Superior temporal gyrus (tissue), 1 donor: ENCODE measurements at regions not wholly inside any gene's neighbourhood (a gene's known extent, or its start where the extent isn't known, plus 50 kb on each side); places are given as distances from the start of the nearest gene placed in this dataset.

Experiments
- DNase-seq: peaks from one replicate; pipeline ENCODE4 v3.0.0-alpha.2; 2016; ENCODE audit errors: extremely low spot score

- no peak for DNase-seq
Measured at GRCh38 chr10:130820880-130821482, 490.5 kb downstream of the TCERG1L start.

- DNase-seq, result no peak
Measured at GRCh38 chr10:130824230-130825014, 487.1 kb downstream of the TCERG1L start.

GRCh38 chr10:130833596-130833995 lies 477.9 kb downstream of the TCERG1L start:
- DNase-seq, result no peak

- no peak for DNase-seq
Measured at GRCh38 chr10:130834170-130834569, 477.4 kb downstream of the TCERG1L start.

- no peak for DNase-seq
Measured at GRCh38 chr10:130834573-130834972, 476.9 kb downstream of the TCERG1L start.

- no peak for DNase-seq
Measured at GRCh38 chr10:130835068-130835467, 476.5 kb downstream of the TCERG1L start.

GRCh38 chr10:130836344-130836743 lies 475.2 kb downstream of the TCERG1L start:
- no peak for DNase-seq

GRCh38 chr10:130843051-130843653 lies 468.4 kb downstream of the TCERG1L start:
- DNase-seq, result no peak

- DNase-seq, result no peak
Measured at GRCh38 chr10:130844310-130844709, 467.2 kb downstream of the TCERG1L start.

- DNase-seq, result no peak
Measured at GRCh38 chr10:130847170-130847569, 464.4 kb downstream of the TCERG1L start.

- no peak for DNase-seq
Measured at GRCh38 chr10:130848855-130849254, 462.7 kb downstream of the TCERG1L start.

- no peak for DNase-seq
Measured at GRCh38 chr10:130854151-130854550, 457.4 kb downstream of the TCERG1L start.

GRCh38 chr10:130857631-130858295 lies 453.8 kb downstream of the TCERG1L start:
- DNase-seq, result no peak

- no peak for DNase-seq
Measured at GRCh38 chr10:130858626-130859025, 452.9 kb downstream of the TCERG1L start.

GRCh38 chr10:130859427-130859826 lies 452.1 kb downstream of the TCERG1L start:
- no peak for DNase-seq

- no peak for DNase-seq
Measured at GRCh38 chr10:130862122-130862521, 449.4 kb downstream of the TCERG1L start.

GRCh38 chr10:130862626-130863025 lies 448.9 kb downstream of the TCERG1L start:
- no peak for DNase-seq

- no peak for DNase-seq
Measured at GRCh38 chr10:130863044-130863443, 448.5 kb downstream of the TCERG1L start.

GRCh38 chr10:130864961-130865818 lies 446.3 kb downstream of the TCERG1L start:
- DNase-seq, result no peak

GRCh38 chr10:130866857-130867256 lies 444.7 kb downstream of the TCERG1L start:
- DNase-seq, result no peak

GRCh38 chr10:130867446-130868194 lies 443.9 kb downstream of the TCERG1L start:
- no peak for DNase-seq
